Progenitor cell of endocrine pancreas (in vitro differentiated cells): ENCODE measurements at regions not wholly inside any gene's neighbourhood (a gene's known extent, or its start where the extent isn't known, plus 50 kb on each side); places are given as distances from the start of the nearest gene placed in this dataset.

Experiments
- DNase-seq: peaks from one replicate; pipeline ENCODE4 v3.0.0; 2021; ENCODE audit warnings: low spot score; ENCODE audit not compliant: unreplicated experiment
- H3K27ac Mint-ChIP-seq: 2 replicates; pipeline ENCODE4 v1.8.0; 2021; ENCODE audit warnings: mild to moderate bottlenecking, moderate library complexity, mixed read lengths
- H3K27me3 Mint-ChIP-seq: 2 replicates; pipeline ENCODE4 v1.8.0; 2021; ENCODE audit warnings: mixed read lengths
- H3K36me3 Mint-ChIP-seq: 2 replicates; pipeline ENCODE4 v1.8.0; 2022; ENCODE audit warnings: mixed read lengths; ENCODE audit not compliant: insufficient read depth
- H3K4me1 Mint-ChIP-seq: 2 replicates; pipeline ENCODE4 v1.8.0; 2021; ENCODE audit warnings: low read depth, mixed read lengths
- H3K4me3 Mint-ChIP-seq: 2 replicates; pipeline ENCODE4 v1.8.0; 2021; ENCODE audit warnings: low read depth, mild to moderate bottlenecking, moderate library complexity, mixed read lengths
- H3K9me3 Mint-ChIP-seq: 2 replicates; pipeline ENCODE4 v1.8.0; 2021; ENCODE audit warnings: low read depth, mixed read lengths
- CTCF ChIP-seq: fragments of 200-600 bp; sonication (generic); IDR thresholded peaks from one replicate; pipeline ENCODE4 v1.5.0; 2021; ENCODE audit warnings: antibody characterized with exemption, mild to moderate bottlenecking; ENCODE audit not compliant: unreplicated experiment

- H3K9me3 Mint-ChIP-seq = no peaks in the 10 kb centered on the region
- H3K27me3 Mint-ChIP-seq = no peaks in the 10 kb centered on the region
- H3K36me3 Mint-ChIP-seq = no peaks in the 10 kb centered on the region
- no peak overlapping the region for H3K4me3 Mint-ChIP-seq
- no peak for TF ChIP-seq CTCF
- H3K27ac Mint-ChIP-seq = no peak overlapping the region
- peaks cover 22% of the 10 kb centered on the region for H3K4me1 Mint-ChIP-seq
- DNase-seq = no peak
Measured at GRCh38 chr10:83982812-83983211, 156.5 kb upstream of the GHITM start.

GRCh38 chr10:83983578-83984255, 155.6 kb upstream of the GHITM start:
- Mint-ChIP-seq H3K27ac (peak overlapping the region; percentile 47), H3K9me3 (no peaks in the 10 kb centered on the region), H3K36me3 (no peaks in the 10 kb centered on the region), H3K4me1 (peaks cover 13% of the 10 kb centered on the region), H3K4me3 (no peak overlapping the region), H3K27me3 (no peaks in the 10 kb centered on the region)
- TF ChIP-seq CTCF = no peak
- no peak for DNase-seq

GRCh38 chr10:83984256-83984640, 155.1 kb upstream of the GHITM start:
- TF ChIP-seq CTCF = no peak
- Mint-ChIP-seq H3K27ac (peak overlapping the region; percentile 47), H3K4me1 (peaks cover 9% of the 10 kb centered on the region), H3K36me3 (no peaks in the 10 kb centered on the region), H3K27me3 (no peaks in the 10 kb centered on the region), H3K9me3 (no peaks in the 10 kb centered on the region), H3K4me3 (no peak overlapping the region)
- no peak for DNase-seq

- no peak overlapping the region for H3K27ac Mint-ChIP-seq
- DNase-seq = no peak
- peaks cover 3% of the 10 kb centered on the region for H3K4me1 Mint-ChIP-seq
- H3K36me3 Mint-ChIP-seq = no peaks in the 10 kb centered on the region
- H3K4me3 Mint-ChIP-seq = no peak overlapping the region
- no peaks in the 10 kb centered on the region for H3K27me3 Mint-ChIP-seq
- H3K9me3 Mint-ChIP-seq = no peaks in the 10 kb centered on the region
- TF ChIP-seq CTCF = no peak
Measured at GRCh38 chr10:83986800-83987199, 152.5 kb upstream of the GHITM start.

- H3K4me3 Mint-ChIP-seq = no peak overlapping the region
- no peak for TF ChIP-seq CTCF
- no peaks in the 10 kb centered on the region for H3K9me3 Mint-ChIP-seq
- H3K4me1 Mint-ChIP-seq = peaks cover 3% of the 10 kb centered on the region
- H3K27ac Mint-ChIP-seq = no peak overlapping the region
- no peaks in the 10 kb centered on the region for H3K36me3 Mint-ChIP-seq
- H3K27me3 Mint-ChIP-seq = no peaks in the 10 kb centered on the region
- no peak for DNase-seq
Measured at GRCh38 chr10:83987216-83987615, 152.1 kb upstream of the GHITM start.
